GM23338 (cell line): ENCODE measurements at regions not wholly inside any gene's neighbourhood (a gene's known extent, or its start where the extent isn't known, plus 50 kb on each side); places are given as distances from the start of the nearest gene placed in this dataset.

Experiments used
- ATAC-seq: fragments of 200-7000 bp; cut with Tn5 transposase; 3 replicates; pipeline ENCODE4 v1.9.1; 2020
- DNase-seq: peaks from one replicate; pipeline ENCODE4 v3.0.0-alpha.2; 2015; ENCODE audit warnings: low spot score
- H2AFZ ChIP-seq: fragments of 200-600 bp; sonication (generic); 2 replicates; pipeline ENCODE4 v1.8.0; 2016; ENCODE audit warnings: antibody characterized with exemption, mild to moderate bottlenecking, moderate library complexity
- H3F3A ChIP-seq: fragments of 200-600 bp; sonication (generic); replicated peaks from 2 replicates; pipeline ENCODE4 v1.8.0; 2017; ENCODE audit warnings: antibody characterized with exemption, mixed run types, low read depth
- H3K27ac ChIP-seq: fragments of 200-600 bp; sonication (generic); 2 replicates; pipeline ENCODE4 v1.6.1; 2016; ENCODE audit warnings: low read depth
- H3K27me3 ChIP-seq: fragments of 200-600 bp; sonication (generic); 2 replicates; pipeline ENCODE4 v1.8.0; 2016; ENCODE audit warnings: mild to moderate bottlenecking, mixed run types, moderate library complexity; ENCODE audit not compliant: insufficient read depth
- H3K36me3 ChIP-seq: fragments of 200-600 bp; sonication (generic); 2 replicates; pipeline ENCODE4 v1.8.0; 2016; ENCODE audit warnings: mild to moderate bottlenecking; ENCODE audit not compliant: insufficient read depth
- H3K4me1 ChIP-seq: fragments of 200-600 bp; sonication (generic); 2 replicates; pipeline ENCODE4 v1.8.0; 2016; ENCODE audit warnings: mild to moderate bottlenecking, moderate library complexity; ENCODE audit not compliant: insufficient read depth
- H3K4me2 ChIP-seq: fragments of 200-600 bp; sonication (generic); 2 replicates; pipeline ENCODE4 v1.7.1; 2017; ENCODE audit warnings: mixed run types
- H3K4me3 ChIP-seq: fragments of 200-600 bp; sonication (generic); 2 replicates; pipeline ENCODE4 v1.6.1; 2016; ENCODE audit warnings: mixed run types
- H3K79me2 ChIP-seq: fragments of 200-600 bp; sonication (generic); replicated peaks from 2 replicates; pipeline ENCODE4 v1.8.0; 2017; ENCODE audit warnings: mild to moderate bottlenecking; ENCODE audit not compliant: insufficient read depth
- H3K9me2 ChIP-seq: fragments of 200-600 bp; sonication (generic); 2 replicates; pipeline ENCODE4 v1.8.0; 2017; ENCODE audit not compliant: insufficient read depth
- H4K20me1 ChIP-seq: fragments of 200-600 bp; sonication (generic); replicated peaks from 2 replicates; pipeline ENCODE4 v1.8.0; 2017; ENCODE audit warnings: mild to moderate bottlenecking; ENCODE audit not compliant: insufficient read depth
- H3K27ac Mint-ChIP-seq: 2 replicates; pipeline ENCODE4 v1.8.0; 2020; ENCODE audit warnings: inconsistent platforms, mild to moderate bottlenecking, moderate library complexity, mixed read lengths
- H3K27me3 Mint-ChIP-seq: 3 replicates; pipeline ENCODE4 v1.8.0; 2022; ENCODE audit warnings: low read depth, mild to moderate bottlenecking, moderate library complexity, mixed read lengths, inconsistent platforms; ENCODE audit not compliant: insufficient read depth, poor library complexity
- H3K36me3 Mint-ChIP-seq: 3 replicates; pipeline ENCODE4 v1.8.0; 2021; ENCODE audit warnings: low read depth, mild to moderate bottlenecking, inconsistent platforms, moderate library complexity, mixed read lengths
- H3K4me1 Mint-ChIP-seq: 3 replicates; pipeline ENCODE4 v1.8.0; 2020; ENCODE audit warnings: mild to moderate bottlenecking, inconsistent platforms, mixed read lengths
- H3K4me3 Mint-ChIP-seq: 3 replicates; pipeline ENCODE4 v1.8.0; 2021; ENCODE audit warnings: moderate library complexity, mild to moderate bottlenecking, inconsistent platforms, mixed read lengths
- H3K9me3 Mint-ChIP-seq: 3 replicates; pipeline ENCODE4 v1.8.0; 2020; ENCODE audit warnings: moderate library complexity, mild to moderate bottlenecking, inconsistent platforms, mixed read lengths
- CREB1 ChIP-seq: fragments of 250-450 bp; sonication (Bioruptor Pico); IDR thresholded peaks from 2 replicates; pipeline ENCODE4 v1.5.0; 2020; ENCODE audit warnings: low read depth, mild to moderate bottlenecking, moderate library complexity
- CTCF ChIP-seq, 2 experiments: fragments of 200-600 bp in 1 of 2; sonication (generic) in 1 of 2; conservative IDR thresholded peaks; 2 replicates each; pipeline versions ENCODE4 v1.5.1 to v1.6.1; 2016 to 2017; ENCODE audit warnings: antibody characterized with exemption in 2 of 2, low read depth in 2 of 2, mild to moderate bottlenecking in 2 of 2, moderate library complexity in 1 of 2
- EZH2 ChIP-seq: fragments of 200-600 bp; sonication (generic); IDR thresholded peaks from one replicate; pipeline ENCODE4 v1.8.0; 2017; ENCODE audit warnings: antibody characterized with exemption, mild to moderate bottlenecking, low read depth; ENCODE audit not compliant: unreplicated experiment
- JUNB ChIP-seq: IDR thresholded peaks from one replicate; pipeline ENCODE4 v1.6.1; 2016; ENCODE audit warnings: antibody characterized with exemption; ENCODE audit not compliant: unreplicated experiment
- NANOG ChIP-seq: IDR thresholded peaks from 2 replicates; pipeline ENCODE4 v1.6.1; 2016; ENCODE audit warnings: antibody characterized with exemption, borderline replicate concordance
- POLR2AphosphoS5 ChIP-seq: IDR thresholded peaks from 2 replicates; pipeline ENCODE4 v1.6.1; 2016; ENCODE audit warnings: antibody characterized with exemption, low read depth
- STAT1 ChIP-seq: IDR thresholded peaks from one replicate; pipeline ENCODE4 v1.6.1; 2016; ENCODE audit warnings: antibody characterized with exemption; ENCODE audit not compliant: unreplicated experiment
- ZNF114 ChIP-seq: fragments of 250-450 bp; sonication (Bioruptor Pico); IDR thresholded peaks from 2 replicates; pipeline ENCODE4 v1.5.0; 2020; ENCODE audit warnings: mild to moderate bottlenecking, moderate library complexity
- ZNF331 ChIP-seq: fragments of 250-450 bp; sonication (Bioruptor Pico); IDR thresholded peaks from 2 replicates; pipeline ENCODE4 v1.5.0; 2020; ENCODE audit warnings: low read depth, mild to moderate bottlenecking, moderate library complexity
- TF ChIP-seq, protein P1 (sequence below): IDR thresholded peaks from one replicate; pipeline ENCODE4 v1.6.1; 2018; ENCODE audit warnings: antibody characterized with exemption; ENCODE audit not compliant: unreplicated experiment
- TF ChIP-seq, protein P2 (sequence below): IDR thresholded peaks from 2 replicates; pipeline ENCODE4 v1.6.1; 2016; ENCODE audit warnings: antibody characterized with exemption

- peaks cover 8% of the 10 kb centered on the region; the same call in 2 of the 3 replicates for H3K4me1 Mint-ChIP-seq
- H3K4me2 ChIP-seq = no peak overlapping the region
- no peak for ATAC-seq
Measured at GRCh38 chr1:55288245-55288644, 73.1 kb upstream of the USP24 start.

DNA sequence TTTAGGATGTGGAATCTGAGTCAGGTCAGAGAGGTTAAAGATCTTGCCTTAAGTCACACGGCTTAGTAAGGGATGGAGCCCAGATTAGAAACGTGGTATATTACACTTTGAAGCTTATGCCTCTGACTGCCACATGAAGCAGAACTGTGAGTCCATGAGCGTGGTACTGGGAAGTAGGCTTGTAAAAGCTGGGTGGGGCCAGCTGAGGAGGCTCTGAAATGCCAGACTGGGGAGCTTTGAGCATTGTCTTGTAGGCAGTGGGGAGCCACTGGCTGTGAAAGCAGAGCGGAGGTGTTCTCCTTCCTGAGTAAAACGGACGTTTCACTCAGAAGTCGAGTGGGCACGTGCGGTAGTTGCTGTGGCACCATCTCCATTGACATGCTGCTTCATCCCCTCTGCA, 72.6 kb upstream of the USP24 start:
- Mint-ChIP-seq H3K36me3 (no peaks in the 10 kb centered on the region), H3K4me3 (no peak overlapping the region), H3K27ac (no peak overlapping the region), H3K27me3 (peaks cover 6% of the 10 kb centered on the region), H3K9me3 (no peaks in the 10 kb centered on the region), H3K4me1 (peaks cover 8% of the 10 kb centered on the region; the same call in 2 of the 3 replicates)
- DNase-seq (no peak), ATAC-seq (no peak)
- Histone ChIP-seq H3K4me3 (no peak overlapping the region), H3K79me2 (no peaks in the 10 kb centered on the region), H3K4me2 (no peak overlapping the region), H3K27me3 (no peaks in the 10 kb centered on the region), H3K36me3 (no peaks in the 10 kb centered on the region), H3K9me2 (no peaks in the 10 kb centered on the region), H3K4me1 (peaks cover 7% of the 10 kb centered on the region; the same call in 1 of the 2 replicates), H4K20me1 (no peaks in the 10 kb centered on the region), H3F3A (no peaks in the 10 kb centered on the region), H2AFZ (peak overlapping the region; percentile 59; the same call in 1 of the 2 replicates), H3K27ac (no peak overlapping the region)
- TF ChIP-seq CTCF (conservative IDR thresholded peaks at IDR 0.05; ENCODE audit: low read depth in 2 of 2) (no peak), NANOG (no peak), STAT1 (no peak), JUNB (no peak), ZNF114 (CRISPR knock-in tag) (no peak), EZH2 (no peak), CREB1 (CRISPR knock-in tag) (no peak)

More at GRCh38 chr1:55288245-55288644, 73.1 kb upstream of the USP24 start:
- no peaks in the 10 kb centered on the region for H3K27me3 ChIP-seq
- H3K36me3 ChIP-seq = no peaks in the 10 kb centered on the region
- no peak overlapping the region for H3K27ac ChIP-seq
- no peak overlapping the region for H3K4me3 ChIP-seq
- TF ChIP-seq ZNF331 (CRISPR knock-in tag) (no peak), POLR2AphosphoS5 (no peak), STAT1 (no peak), CREB1 (CRISPR knock-in tag) (no peak), EZH2 (no peak), JUNB (no peak)
- TF ChIP-seq, protein P1, sequence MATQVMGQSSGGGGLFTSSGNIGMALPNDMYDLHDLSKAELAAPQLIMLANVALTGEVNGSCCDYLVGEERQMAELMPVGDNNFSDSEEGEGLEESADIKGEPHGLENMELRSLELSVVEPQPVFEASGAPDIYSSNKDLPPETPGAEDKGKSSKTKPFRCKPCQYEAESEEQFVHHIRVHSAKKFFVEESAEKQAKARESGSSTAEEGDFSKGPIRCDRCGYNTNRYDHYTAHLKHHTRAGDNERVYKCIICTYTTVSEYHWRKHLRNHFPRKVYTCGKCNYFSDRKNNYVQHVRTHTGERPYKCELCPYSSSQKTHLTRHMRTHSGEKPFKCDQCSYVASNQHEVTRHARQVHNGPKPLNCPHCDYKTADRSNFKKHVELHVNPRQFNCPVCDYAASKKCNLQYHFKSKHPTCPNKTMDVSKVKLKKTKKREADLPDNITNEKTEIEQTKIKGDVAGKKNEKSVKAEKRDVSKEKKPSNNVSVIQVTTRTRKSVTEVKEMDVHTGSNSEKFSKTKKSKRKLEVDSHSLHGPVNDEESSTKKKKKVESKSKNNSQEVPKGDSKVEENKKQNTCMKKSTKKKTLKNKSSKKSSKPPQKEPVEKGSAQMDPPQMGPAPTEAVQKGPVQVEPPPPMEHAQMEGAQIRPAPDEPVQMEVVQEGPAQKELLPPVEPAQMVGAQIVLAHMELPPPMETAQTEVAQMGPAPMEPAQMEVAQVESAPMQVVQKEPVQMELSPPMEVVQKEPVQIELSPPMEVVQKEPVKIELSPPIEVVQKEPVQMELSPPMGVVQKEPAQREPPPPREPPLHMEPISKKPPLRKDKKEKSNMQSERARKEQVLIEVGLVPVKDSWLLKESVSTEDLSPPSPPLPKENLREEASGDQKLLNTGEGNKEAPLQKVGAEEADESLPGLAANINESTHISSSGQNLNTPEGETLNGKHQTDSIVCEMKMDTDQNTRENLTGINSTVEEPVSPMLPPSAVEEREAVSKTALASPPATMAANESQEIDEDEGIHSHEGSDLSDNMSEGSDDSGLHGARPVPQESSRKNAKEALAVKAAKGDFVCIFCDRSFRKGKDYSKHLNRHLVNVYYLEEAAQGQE = no peak
- TF ChIP-seq, protein P2, sequence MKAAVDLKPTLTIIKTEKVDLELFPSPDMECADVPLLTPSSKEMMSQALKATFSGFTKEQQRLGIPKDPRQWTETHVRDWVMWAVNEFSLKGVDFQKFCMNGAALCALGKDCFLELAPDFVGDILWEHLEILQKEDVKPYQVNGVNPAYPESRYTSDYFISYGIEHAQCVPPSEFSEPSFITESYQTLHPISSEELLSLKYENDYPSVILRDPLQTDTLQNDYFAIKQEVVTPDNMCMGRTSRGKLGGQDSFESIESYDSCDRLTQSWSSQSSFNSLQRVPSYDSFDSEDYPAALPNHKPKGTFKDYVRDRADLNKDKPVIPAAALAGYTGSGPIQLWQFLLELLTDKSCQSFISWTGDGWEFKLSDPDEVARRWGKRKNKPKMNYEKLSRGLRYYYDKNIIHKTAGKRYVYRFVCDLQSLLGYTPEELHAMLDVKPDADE = no peak
- Mint-ChIP-seq H3K36me3 (no peaks in the 10 kb centered on the region), H3K27ac (no peak overlapping the region), H3K27me3 (peaks cover 6% of the 10 kb centered on the region), H3K9me3 (no peaks in the 10 kb centered on the region), H3K4me3 (no peak overlapping the region)
- DNase-seq = no peak
- H2AFZ ChIP-seq = peak overlapping the region; percentile 59; the same call in 1 of the 2 replicates
- no peaks in the 10 kb centered on the region for H3K79me2 ChIP-seq
- peaks cover 7% of the 10 kb centered on the region; the same call in 1 of the 2 replicates for H3K4me1 ChIP-seq
- no peaks in the 10 kb centered on the region for H3K9me2 ChIP-seq
- no peaks in the 10 kb centered on the region for H3F3A ChIP-seq
- H4K20me1 ChIP-seq = no peaks in the 10 kb centered on the region
